PC-9 (cell line): ENCODE measurements at regions not wholly inside any gene's neighbourhood (a gene's known extent, or its start where the extent isn't known, plus 50 kb on each side); places are given as distances from the start of the nearest gene placed in this dataset.

ENCODE experiments used
- EZH2 ChIP-seq: fragments of 200-600 bp; sonication (generic); IDR thresholded peaks from 2 replicates; pipeline ENCODE4 v1.8.0; 2017; ENCODE audit warnings: antibody characterized with exemption, low read depth
- TF ChIP-seq, protein P1 (sequence below): fragments of 200-600 bp; sonication (generic); conservative IDR thresholded peaks from 2 replicates; pipeline ENCODE4 v1.6.1; 2017; ENCODE audit warnings: mixed run types, antibody characterized with exemption, mild to moderate bottlenecking, moderate library complexity

DNA sequence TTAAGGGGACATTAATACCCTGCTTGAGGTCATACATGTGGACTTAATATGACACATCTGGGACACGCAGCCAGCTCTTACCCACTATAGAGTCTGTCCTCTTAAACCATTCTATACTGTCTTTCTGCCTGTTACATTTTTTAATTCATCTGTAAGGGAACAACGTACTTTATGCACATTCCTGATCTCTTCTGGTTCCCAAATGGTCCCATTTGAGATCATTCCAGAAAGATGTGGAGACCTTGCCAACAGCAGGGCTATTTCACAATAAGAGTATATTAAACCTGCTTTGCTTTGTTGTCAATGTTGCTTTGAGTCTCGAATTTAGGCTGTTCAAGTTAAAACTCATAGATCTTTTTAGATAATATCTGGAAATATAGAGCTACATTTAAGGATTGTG lies 332.2 kb upstream of the RAG2 start:
- no peak for TF ChIP-seq EZH2
- TF ChIP-seq, protein P1, sequence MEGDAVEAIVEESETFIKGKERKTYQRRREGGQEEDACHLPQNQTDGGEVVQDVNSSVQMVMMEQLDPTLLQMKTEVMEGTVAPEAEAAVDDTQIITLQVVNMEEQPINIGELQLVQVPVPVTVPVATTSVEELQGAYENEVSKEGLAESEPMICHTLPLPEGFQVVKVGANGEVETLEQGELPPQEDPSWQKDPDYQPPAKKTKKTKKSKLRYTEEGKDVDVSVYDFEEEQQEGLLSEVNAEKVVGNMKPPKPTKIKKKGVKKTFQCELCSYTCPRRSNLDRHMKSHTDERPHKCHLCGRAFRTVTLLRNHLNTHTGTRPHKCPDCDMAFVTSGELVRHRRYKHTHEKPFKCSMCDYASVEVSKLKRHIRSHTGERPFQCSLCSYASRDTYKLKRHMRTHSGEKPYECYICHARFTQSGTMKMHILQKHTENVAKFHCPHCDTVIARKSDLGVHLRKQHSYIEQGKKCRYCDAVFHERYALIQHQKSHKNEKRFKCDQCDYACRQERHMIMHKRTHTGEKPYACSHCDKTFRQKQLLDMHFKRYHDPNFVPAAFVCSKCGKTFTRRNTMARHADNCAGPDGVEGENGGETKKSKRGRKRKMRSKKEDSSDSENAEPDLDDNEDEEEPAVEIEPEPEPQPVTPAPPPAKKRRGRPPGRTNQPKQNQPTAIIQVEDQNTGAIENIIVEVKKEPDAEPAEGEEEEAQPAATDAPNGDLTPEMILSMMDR: no peak
